ENCODE measurements at regions not wholly inside any gene's neighbourhood (a gene's known extent, or its start where the extent isn't known, plus 50 kb on each side); places are given as distances from the start of the nearest gene placed in this dataset.
"Not testable (repeated sequence)": the region's sequence is repeated elsewhere in the genome, so short reads cannot be mapped to it uniquely, and the experiment has no call there.

DNA sequence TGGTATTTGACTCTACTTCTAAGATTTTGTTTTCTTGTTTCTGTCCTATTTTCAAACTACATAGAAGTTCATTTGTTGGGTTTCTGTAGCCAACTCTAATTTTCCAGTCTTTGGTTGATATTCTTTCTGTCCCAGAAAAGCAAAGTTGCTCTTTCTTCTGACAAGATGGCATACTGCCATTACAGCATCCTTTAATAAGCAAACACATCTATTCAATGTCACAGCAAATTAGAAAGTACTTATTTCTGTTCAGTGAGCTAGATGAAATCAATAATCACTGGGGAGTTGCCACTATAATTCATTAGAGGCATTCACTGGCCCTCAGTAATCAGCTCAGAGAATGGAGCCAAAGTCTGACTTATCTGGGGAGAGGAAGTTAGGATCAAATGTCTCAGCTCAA lies 1258.0 kb upstream of the IGFBP7 start:
- no peak for DNase-seq (ENCODE audit: low read depth, low spot score)

DNA sequence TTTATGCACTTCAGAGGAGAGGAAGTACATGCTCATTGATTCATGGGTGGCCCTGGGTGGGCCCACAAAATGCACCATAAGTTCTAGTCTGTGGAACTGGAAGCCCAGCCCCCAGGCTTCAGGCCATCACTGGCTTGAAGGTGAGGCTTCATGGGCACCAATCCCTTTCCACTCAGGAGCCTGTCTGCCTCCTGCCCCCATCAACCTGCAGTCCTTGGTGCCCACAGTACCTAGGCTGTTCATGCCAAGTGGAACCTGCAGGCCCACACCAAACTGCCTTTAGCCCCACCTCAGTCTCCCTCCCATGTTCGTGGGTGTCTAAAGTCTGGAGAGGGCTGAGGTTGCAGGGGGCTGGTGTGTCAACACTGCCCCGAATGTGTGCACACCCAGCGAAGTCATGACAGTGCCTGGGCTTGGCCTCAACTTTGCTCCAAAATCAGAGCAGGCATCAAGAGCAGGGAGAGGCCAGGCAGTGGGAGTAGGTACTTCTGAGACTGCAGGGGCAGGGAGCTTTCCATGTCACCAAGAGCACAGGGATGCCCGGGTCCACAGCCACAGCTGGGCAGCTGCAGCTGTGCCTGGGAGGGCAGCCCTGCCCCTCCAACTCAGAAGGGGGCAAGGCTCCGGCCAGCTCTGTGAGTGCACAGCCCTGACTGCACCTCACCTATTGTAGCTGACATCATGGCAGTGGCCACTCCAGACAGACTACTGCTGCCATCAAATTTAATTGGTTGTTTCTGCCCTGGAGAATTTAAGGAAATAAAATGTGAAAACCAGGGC lies 1250.4 kb upstream of the IGFBP7 start:
- DNase-seq (ENCODE audit: low read depth, low spot score): no peak

DNA sequence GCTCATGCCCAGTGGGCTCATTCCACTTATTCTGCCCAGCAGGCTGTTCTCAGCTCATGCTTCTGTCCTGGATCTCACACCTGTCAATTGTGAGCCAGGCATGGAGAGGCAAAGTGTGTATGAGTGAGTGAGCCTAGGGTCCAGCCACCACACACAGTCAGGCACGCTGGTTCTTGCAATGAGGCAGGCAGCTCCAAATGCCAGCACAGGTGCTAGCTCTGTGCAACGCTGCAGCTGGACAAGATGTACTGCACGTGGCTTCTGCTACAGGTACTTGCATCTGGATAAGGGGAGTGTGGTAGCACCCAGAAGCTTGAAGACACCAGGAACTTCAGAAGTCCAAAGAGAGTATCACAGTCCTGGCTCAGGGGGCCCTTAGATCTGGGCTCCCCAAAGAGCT lies 1249.4 kb upstream of the IGFBP7 start:
- no peak for DNase-seq (ENCODE audit: low read depth, low spot score)

DNA sequence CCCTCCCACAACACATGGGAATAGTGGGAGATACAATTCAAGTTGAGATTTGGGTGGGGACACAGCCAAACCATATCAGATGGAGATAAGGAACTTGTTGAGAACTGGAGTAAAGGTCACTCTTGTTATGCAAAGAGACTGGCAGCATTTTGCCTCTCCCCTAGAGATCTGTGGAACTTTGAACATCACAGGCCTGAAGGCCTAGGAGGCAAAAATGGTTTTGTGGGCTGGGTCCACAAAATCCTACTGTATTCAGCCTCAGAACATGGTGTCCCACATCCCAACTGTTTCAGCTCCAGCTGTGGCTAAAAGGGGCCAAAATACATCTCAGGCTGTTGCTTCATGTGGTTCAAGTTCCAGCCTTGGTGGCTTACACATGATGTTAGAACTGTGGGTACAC lies 1247.8 kb upstream of the IGFBP7 start:
- no peak for DNase-seq (ENCODE audit: low read depth, low spot score)

DNA sequence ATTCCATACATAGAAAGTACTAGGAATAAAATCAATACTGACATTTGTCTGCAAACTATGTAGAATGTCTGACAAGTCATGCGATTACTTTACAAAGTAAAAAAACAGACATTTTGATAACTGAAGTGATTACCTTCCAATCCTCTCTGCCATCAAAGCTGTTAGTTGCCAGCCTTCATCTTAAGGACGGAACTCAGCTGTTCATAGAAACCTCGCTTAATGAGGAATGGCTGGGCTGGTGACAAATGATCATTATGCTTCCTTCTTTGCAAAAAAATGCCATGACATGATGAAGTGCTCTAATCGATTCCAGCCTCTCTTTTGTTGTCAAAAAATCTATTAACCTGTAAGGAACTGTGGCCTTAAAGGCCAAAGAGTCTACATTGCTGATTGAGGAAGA lies 1214.9 kb upstream of the IGFBP7 start:
- DNase-seq (ENCODE audit: low read depth, low spot score): no peak

DNA sequence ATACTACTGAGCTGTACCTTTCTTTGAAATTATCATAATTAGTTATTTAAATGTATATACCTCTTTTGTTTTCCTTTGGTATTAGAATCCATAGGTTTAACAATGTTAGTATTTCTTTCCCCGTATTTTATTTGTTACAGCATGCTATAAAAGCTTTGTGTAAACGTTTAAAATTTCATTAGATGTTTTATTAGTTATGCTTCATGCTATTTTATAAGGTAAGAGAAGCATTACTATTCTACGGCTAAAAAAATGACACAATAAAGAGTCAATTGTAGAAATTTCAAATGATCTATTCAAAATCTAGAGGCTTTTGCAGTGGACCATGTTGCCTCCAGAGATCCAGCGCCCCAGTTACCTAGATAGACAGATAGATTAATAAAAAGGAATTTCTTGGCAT lies 1203.3 kb upstream of the IGFBP7 start:
- no peak for DNase-seq (ENCODE audit: low read depth, low spot score)

DNA sequence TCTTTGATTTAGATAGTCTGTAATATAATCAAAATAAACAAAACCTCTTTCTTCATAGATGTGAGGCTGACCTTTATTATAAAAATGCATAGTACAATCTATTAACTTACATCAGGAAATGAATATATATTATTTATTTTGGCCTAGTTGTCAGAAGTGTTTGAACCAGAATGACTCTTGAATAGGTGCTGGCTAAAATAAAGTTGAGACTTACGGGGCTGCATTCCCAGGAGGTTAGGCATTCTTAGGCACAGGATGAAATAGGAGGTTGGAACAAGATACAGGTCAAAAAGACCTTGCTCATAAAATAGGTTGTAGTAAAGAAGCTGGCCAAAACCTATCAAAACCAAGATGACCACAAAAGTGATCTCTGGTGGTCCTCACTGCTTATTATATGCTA lies 1193.3 kb upstream of the IGFBP7 start:
- DNase-seq (ENCODE audit: low read depth, low spot score): no peak

DNA sequence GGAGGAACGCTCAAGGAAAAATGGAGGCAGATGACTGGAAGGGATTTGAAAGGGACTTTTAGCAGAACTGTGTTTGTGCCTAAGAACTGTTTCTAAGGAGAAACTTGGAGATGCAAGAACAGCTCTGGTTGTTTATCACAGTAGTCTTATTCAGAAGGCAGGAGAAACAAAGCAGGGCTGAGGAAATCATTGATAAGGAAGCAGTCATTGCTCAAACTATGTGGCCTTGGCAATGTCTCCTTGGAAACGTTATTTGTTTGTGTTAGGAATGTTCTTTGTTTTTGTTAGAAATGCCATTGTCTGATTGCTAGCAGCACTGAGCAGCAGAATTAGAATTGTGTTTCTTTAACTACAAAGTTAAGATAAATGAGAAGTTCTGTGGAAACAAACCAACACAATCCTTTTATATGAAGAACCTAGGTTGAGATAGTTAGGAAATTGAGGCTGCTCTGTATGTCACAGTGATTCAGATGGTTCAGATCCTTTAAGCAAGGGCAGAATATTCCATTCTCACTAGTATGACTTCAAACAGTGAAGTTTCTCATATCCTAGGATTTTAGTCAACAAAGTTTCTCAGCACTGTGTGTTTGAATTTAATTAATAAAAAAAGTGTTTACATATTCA lies 1191.3 kb upstream of the IGFBP7 start:
- DNase-seq (ENCODE audit: low read depth, low spot score): peak; percentile 17

DNA sequence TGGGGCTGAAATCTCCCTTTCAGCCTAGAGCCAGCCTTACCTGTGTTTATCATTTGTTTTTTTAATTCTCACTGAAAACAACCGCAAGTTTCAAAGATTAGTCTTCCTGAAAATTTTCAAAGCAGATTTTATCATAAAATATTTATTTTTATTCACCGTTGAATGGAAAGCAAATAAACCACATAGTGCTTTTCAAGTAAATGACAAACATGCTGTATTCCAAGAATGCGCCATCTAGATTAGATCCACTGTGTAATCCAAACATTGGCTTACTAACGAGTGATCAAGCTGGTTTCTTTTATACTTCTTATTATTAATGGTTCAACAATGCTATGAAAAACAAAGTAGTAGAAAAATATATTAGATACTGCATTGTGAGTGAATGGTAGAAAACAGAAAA lies 1176.2 kb upstream of the IGFBP7 start:
- DNase-seq (ENCODE audit: low read depth, low spot score): no peak

DNA sequence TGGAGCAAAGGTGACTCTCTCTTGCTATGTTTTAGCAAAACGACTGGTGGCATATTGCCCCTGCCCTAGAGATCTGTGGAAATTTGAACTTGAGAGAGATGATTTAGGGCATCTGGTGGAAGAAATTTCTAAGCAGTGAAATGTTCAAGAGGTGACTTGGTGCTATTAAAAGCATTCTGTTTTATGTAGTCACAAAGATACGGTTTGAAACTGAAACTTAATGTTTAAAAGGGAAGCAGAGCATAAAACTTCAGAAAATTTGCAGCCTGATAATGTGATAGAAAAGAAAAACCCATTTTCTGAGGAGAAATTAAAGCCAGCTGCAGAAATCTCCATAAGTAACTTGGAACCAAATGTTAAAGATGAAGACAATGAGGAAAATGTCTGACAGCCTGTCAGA lies 1170.7 kb upstream of the IGFBP7 start:
- not testable (repeated sequence) for DNase-seq (ENCODE audit: low read depth, low spot score)

DNA sequence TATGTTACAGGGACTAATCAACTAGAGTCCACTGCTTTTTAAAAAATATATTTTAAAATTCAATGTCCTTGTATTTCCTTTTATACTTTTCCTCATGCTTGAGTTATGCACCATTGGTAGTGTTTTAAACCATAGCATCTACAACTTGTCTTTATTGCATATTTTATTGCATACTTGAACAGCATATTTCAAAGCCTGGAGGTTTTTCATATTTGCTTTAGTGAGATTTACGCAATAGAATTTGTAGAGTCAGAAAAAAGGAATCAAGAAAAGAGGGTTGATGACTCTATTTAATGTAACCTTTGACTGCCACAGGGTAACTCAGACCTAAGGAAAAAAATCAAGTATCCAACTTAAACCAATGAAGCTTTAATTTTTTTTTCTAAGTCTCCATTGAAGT lies 1165.7 kb upstream of the IGFBP7 start:
- DNase-seq (ENCODE audit: low read depth, low spot score): no peak

DNA sequence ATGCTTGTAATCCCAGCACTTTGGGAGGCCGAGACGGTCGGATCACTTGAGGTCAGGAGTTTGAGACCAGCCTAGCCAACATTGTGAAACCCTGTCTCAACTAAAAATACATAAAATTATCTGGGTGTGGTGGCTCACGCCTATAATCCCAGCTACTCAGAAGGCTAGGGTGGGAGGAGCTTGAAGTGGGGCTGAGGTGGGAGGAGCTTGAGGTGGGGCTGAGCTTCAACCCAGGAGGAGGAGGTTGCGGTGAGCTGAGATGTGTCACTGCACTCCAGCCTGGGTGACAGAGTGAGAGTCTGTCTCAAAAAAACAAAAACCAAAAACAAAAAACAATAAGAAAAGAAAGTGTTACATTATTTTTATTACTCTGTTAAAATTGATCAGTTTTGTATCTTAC lies 1164.4 kb upstream of the IGFBP7 start:
- DNase-seq (ENCODE audit: low read depth, low spot score): no peak

DNA sequence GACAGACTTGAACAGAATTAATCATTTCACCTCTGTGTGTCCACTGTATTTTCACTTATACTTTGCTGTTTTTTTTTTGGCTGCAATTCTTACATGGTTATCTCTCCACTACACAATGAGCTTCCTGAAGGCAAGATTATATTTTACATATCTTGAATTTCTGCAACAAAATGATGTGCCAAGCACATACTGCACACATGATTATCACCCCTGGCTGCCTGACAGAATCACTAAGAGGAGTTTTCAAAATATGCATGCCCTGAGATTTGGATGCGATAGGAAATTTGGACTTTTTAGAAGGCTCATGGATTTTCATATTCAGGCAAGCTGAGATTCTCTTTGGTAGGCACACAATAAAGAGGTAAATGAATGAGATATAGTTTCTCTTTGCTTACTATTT lies 1162.1 kb upstream of the IGFBP7 start:
- DNase-seq (ENCODE audit: low read depth, low spot score): no peak

DNA sequence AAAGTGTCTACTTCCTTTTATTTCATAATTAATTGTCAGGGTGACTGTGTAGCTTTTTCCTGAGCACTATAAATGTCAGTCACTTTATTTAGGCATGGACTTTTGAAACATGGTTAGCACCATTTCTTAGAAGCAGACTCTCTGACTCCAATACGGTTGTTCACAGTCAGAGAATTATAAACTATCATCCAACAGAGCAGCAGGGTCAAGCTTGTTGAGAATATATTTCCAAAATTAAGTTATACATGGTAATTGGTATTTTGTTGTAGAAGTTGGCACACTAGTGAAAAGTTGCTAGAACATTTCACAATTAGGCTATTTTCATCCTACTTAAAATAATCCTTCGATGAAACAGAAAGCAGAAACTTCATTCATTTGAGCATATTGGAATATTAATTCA lies 1155.5 kb upstream of the IGFBP7 start:
- DNase-seq (ENCODE audit: low read depth, low spot score): no peak

DNA sequence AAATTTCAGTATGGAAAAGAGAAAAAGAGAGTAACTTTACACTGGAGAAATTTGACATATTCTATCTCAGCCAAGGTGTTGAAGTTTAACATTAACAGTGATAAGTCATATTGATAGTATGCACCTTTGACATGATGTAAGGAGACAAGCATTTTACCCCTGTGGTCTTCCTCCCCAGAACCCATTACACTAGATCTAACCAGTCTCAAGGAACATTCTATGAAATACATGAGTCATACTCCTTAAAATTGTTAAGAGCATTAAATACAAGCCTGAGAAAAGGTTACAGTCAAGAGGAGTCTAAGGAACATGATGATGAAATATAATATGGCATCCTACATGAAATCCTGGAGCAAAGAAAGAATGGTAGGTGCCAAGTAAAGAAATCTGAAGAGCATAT lies 1151.3 kb upstream of the IGFBP7 start:
- no peak for DNase-seq (ENCODE audit: low read depth, low spot score)

DNA sequence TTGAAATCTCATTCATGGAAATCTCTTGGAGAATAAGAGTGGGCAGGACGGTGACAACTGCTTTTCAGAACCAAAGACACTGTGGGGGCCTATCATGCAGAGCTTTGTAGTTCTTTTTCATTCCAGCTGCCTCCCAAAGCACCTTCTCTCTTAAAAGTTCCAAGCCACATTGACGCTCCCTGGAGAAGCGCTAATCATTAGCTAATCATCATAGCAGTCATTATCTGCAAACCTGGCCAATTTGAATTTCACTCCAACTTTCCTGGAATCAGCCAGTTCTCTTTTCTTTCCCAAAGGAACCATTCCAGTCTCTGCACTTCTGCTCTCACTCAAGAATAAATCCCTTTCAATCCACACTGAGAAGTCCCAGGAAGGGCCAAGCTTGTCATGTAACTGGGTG lies 1144.1 kb upstream of the IGFBP7 start:
- no peak for DNase-seq (ENCODE audit: low read depth, low spot score)

DNA sequence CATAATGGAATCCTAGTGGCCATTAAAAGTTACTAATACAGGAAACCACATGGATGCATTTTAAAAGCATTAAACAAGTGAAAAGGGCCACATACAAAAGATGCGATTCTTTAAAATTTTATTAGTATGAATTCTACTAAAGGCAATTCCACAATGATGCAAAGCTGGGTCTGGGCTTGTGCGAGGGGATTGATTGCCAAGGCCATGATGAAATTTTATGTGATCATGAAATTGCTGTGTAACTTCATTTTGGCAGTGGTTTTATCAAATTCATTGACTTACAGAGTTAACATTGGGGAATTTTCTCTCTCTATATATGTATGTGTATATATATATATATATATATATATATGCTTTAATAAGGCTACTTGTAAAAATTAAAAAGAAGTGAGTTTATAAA lies 1142.5 kb upstream of the IGFBP7 start:
- DNase-seq (ENCODE audit: low read depth, low spot score): no peak

DNA sequence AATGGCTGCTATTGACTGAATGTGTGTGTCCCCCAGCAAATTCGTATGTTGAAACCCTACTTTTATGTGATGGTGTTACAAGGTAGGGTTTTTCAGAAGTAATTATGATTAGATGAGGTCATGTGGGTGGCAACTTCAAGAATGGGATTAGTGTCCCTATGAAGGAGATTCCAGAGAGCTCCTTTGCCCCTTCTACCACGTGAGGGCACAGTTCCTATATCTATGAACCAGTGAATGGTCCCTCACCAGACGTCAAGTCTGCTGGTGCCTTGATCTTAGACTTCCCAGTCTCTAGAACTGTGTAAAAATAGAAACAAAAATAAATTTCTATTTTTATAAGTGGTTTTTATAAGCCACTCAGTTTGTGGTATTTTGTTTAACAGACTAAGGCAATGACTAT lies 1137.6 kb upstream of the IGFBP7 start:
- DNase-seq (ENCODE audit: low read depth, low spot score): peak; percentile 4

DNA sequence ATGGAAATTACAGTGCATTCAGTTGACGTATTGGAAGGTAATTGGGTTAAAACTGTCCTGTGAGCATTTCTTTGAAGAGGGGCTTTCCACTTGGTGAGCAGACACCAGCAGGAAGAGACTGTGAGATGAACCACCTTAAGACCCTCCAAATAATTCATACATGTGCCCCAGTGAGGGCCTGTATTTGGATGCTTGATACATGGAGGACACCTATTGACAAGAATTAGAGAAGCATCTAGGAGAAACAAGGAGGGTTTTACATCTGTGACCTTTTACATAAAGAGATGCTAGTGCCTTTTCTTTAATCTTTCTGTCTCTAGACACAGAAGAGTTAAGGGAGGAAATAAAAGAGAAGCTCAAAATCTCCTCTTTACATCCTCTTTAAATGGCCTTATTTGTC lies 1115.3 kb upstream of the IGFBP7 start:
- DNase-seq (ENCODE audit: low read depth, low spot score): no peak

DNA sequence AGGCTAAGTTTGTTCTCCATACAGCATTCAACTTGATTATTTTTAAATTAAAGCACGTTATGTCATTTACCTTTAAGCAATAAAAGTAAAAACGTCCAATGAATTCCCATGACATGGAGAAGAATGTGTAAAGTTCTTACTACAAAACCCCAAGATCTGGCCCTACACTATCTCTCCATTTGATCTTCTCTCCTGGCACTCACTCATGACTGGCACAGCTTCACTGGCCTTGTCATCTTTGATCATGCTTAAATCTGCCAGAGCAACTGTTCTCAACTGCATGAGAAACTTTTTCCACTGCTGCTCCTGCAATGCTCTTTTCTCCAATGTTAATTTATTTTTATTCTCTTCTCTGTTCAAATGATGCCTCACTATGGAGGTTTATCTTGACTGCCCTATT lies 1109.0 kb upstream of the IGFBP7 start:
- no peak for DNase-seq (ENCODE audit: low read depth, low spot score)

DNA sequence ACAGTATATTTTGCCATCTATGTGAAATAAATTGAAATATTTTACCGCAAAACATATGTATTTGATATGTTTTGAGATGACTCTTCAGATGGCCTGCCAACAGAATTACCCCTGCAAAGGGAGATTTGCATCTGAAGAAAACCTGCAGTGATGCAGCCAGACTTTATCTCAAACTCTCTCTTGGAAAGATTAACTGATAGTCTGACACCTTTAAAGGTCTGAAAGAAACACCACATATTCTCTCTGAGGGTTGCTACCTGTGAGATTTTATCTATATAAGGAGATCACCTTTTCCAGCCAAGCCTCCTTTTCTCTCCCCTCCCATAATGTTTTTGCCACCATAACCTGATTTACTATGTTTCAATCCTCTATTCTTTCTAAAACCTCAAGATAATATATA lies 1106.3 kb upstream of the IGFBP7 start:
- no peak for DNase-seq (ENCODE audit: low read depth, low spot score)

DNA sequence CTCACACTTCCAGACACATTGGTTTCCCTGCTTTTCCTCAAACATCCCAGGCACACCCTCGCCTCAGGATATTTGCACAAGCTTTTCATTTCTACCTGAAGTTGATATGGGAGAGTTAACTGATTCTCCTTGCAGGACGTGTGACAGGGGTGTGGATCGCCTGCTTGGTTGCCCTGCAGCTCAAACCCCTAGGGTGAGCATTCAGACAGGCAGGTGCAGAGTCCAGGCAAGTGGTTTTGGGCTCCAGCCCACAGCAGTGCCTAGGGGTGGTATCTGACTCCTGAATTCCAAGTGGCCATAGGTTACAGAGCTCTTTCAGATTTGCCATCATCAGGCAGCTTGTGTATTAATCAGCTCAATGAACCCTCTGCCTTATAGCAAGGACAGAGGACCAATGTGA lies 1104.2 kb upstream of the IGFBP7 start:
- peak; percentile 33 for DNase-seq (ENCODE audit: low read depth, low spot score)

DNA sequence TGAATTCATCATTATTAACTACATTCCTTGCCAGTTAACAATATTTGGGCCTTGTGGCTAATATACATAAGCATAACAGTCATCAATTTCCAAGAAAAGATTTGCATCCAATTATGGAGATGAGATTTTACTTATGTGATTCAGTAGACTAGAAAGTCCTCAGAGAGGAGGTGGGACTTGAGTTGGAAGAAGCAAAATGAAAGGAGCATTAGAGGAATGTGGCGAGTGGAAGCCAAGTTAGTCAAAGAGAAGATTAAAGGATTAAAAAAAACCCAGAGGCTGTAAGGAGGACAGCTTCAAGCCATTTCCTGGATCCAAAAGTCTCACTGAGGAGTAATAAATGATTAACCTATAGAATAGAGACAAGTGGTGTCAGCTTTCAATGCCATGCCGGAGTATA lies 1099.4 kb upstream of the IGFBP7 start:
- no peak for DNase-seq (ENCODE audit: low read depth, low spot score)

DNA sequence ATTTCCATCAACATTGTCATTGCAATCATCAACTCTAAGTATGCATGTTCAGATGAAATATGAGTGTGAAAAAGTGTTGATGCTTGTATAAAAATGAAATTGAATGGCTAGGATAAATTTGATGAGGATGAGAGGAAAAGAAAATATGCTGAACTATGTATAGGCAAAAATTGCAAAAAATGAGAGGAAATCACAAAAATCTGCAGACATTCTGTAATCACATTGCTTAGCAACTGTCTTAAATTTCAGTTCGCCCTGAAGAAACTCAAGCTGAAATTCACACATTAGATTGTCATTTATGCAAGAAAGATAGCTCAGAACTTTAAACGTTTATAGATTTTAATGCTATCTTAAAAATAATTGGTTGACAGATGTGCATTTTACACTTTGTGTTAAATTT lies 1098.8 kb upstream of the IGFBP7 start:
- no peak for DNase-seq (ENCODE audit: low read depth, low spot score)
